ENCODE measurements at regions not wholly inside any gene's neighbourhood (a gene's known extent, or its start where the extent isn't known, plus 50 kb on each side); places are given as distances from the start of the nearest gene placed in this dataset.

DNA sequence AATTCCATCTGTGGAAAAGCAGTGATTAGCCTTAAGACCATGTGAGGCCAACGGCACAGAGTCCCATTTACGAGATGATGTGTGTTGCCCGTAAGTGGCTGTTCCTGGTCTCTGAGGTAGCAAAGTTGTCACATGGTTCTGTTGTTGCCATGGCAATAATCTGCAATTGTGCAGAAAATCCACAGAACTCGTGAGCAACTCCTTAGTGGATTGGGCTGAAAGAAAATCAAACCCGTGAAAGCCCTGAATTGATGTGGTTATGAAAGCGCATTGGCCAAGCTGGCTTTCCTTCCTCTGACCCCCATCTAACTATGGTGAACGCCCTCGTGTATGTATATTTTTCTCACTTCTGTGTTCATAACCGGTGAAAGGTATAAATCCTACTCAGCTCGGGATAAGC, 614.7 kb downstream of the EBF1 start:
- DNase-seq (ENCODE audit: low read depth) = no peak

DNA sequence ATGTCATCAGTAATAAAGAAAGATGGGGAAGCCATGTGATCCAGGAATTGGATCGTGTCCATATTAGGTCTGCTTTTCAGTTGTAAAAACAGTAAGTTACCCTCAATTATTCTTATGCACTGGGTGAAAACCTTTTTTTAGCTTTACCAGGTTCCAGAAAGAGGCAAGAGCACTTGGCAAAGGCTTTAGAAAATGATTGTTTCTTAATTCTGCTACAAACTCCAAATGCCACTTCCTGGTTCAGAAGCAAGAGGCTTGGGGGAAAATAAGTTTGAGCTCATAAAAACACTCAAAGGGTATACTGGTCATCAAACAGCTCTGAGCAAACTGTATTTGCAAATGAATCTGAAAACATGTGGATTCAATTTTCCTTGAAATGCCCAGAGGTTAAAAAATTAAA, 615.6 kb downstream of the EBF1 start:
- no peak for DNase-seq (ENCODE audit: low read depth)

DNA sequence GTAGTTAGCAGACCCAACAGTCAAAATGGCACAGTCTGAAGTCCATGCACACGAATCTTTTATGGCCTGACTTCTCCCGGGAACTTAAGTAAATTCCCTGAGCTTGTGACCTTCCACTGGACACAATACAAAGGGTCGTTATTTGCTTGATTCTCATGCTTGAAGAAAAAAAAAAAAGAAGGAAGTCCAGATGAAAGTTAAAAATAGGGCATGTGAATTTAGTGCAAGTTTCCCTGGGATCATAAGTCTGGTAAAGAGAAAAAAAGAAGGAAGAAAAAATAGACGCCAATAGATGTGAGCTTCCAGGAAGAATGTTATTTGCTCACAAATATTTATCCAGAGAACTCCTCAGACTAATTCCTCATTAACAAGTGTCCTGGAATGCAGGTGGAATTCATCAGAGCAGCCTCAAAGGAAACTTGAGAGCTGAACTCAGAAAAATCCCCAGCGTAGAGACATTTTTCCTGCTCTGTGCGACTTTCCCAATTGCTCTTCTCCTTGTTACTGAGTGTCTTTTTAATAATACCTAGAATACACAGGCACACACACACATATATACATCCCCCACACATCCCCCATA, 616.3 kb downstream of the EBF1 start:
- DNase-seq (ENCODE audit: low read depth) = no peak

DNA sequence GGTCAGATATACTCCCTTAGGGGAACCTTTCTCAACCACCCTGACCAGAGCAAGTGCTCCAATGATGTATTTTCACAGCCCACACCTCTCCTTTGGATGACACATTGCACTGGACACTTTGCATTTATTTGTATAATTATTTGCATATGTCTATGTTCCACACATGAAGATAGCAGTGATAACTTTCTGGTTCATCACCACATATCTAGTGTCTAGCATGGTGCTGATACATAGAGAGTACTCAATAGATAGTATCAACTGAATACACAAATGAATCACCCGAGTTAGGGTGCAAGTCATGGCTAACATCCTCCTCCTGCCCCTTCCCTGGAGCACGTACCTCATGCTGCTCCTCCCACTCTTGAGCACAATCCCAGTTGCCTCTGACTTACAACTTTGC, 617.6 kb downstream of the EBF1 start:
- no peak for DNase-seq (ENCODE audit: low read depth)

DNA sequence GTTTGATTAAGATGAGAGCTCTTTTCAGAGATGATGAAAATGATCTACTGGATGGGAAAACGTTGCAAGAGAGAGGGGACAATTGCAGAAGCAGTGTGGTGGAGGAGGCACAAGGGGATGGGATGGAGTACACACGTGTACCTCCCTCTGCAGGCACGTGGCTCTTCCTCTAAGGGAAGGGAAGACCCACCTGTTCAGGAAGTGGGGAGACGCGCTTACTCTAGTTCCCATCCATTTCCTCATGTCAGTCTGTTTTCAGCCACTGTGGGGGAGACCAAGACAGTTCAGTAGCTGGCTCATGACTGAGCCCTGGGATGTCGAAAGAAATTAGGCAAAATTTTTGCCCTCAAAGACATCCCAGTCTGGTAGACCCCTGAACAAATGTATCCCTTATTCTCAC, 619.2 kb upstream of the CLINT1 start:
- DNase-seq (ENCODE audit: low read depth) = no peak

DNA sequence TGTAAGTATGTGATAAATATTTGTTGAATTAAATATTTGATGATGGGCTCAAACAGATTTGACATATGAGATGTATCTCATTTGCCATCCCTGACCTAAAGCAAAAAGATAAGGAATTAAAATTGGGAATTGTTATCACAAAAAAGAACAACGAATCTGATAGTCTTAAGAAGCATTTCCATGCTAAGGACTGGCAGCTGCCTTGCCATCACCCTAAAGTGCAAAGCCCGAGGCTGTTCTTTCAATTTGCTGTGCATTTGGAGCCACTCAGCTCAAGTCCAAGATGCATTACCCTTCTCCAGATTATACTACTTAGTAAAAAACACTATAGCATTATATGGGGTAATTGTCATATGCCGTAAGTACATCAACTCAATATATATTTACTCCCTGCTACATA, 618.3 kb upstream of the CLINT1 start:
- DNase-seq (ENCODE audit: low read depth) = no peak

DNA sequence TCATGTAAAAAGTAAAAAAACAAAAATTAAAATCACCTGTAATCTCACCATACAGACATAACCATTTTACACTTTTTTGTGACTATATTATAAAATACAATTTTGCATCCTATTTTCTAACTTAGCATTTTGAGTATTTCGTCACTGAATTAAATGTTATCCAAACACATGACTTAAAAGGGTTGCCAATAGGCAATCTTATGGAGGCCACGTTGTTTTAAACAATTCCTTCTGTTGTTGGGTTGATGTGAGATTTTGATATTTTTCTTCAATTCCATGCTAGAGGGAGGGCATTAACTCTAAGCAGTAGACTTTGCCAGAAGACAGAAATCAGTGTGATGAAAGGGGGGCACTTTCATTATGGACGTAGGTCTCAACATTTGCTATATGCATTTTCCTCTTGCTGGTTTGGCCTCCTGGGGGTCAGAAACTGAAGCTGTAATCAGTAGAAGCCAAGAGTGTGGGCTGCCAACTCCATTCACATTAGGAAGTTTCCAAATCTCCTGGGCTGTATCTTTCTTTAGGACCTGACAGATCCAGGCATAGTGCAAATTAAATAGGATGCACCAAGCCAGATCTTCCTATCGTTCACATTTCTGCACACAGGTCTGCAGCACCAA, 614.2 kb upstream of the CLINT1 start:
- no peak for DNase-seq (ENCODE audit: low read depth)

DNA sequence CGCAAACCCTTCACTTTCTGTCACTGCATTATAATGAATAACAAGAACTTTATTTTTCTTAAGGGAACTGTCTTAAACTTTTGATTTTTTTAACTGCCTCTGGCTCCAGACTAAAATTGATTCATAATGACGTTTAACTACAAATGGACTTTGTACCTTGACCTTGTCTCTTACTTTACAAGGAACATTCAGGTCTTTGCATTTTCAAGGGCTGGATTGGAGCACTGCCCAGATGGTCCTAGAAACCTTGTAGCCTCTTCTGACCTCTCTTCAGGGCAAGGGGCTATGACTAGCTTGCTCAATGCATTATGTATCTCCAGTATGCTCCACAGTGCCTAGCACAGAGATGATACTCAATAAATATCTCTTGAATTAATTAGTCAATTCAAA, 612.6 kb upstream of the CLINT1 start:
- DNase-seq (ENCODE audit: low read depth) = no peak

DNA sequence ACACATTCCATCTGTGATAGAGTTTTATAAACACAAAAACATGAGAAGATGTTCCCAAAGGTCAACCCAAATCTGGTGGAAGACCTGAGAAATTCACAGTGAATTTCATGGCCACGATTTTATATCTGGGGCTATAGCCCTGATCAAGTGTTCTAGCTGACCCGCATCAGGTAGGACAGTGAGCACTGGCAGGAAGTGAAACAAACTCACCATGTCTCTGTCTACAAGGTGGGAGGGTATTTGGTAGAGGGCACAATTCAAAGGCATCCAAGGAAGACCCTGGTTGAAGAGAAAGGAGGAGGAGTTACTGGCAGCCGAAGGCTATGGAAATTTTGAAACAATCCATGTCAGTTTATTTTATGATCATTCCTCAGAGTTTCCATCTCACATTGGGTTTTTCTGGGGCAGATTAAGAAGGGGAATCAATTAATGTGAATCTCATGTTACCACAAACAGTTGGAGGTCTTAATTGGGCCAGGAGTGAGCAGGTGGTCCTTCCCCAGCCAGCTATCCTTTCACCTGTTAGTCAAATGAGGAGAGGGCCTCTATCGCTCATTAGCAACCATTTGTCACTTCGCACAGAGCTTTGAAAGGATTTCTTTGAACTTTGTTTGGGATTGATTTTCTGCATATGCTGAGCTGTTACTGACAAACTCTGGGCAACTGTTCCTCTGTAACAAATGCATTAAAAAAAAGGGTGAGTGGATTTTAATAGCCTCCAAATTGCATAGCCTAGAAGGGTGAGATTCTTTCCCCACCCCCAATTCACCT, 612.0 kb upstream of the CLINT1 start:
- DNase-seq (ENCODE audit: low read depth) = peak; percentile 13

DNA sequence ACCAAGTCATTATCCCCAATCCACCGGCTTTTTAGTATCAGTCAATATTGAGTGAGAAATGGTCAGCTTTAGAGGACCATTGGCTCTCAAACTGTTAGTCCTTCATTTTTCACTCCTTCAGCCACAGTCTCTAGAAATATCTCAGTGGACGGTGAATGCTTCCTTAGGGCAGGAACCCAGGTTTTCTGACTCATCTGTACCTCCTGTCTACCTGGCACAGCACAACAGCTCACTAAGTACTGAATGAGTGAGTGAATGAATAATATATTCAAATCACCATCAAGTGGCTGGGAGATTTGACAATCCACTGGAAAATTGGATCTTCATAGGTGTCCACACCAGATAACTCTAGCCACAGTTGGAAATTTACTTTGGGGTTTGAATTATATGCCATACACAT, 609.5 kb upstream of the CLINT1 start:
- no peak for DNase-seq (ENCODE audit: low read depth)

DNA sequence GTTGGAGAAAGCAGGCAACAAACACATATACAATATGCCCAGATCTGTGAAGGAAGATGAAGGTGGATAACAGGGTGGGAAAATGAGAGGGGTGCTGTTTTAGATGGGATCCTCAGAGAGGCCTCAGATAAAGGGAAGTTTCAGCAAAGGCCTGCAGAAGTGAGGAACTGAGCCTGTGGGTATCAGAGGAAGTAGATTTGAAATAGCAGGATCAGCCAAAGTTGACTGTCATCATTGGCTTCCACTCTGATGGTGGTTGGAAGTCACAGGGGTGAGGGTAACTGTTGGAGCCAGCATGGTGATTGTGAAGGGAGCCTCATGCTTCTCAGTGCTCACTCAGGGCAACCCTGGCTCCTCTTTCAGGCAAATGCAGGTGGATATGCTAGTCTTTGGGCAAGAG, 607.2 kb upstream of the CLINT1 start:
- DNase-seq (ENCODE audit: low read depth) = no peak

DNA sequence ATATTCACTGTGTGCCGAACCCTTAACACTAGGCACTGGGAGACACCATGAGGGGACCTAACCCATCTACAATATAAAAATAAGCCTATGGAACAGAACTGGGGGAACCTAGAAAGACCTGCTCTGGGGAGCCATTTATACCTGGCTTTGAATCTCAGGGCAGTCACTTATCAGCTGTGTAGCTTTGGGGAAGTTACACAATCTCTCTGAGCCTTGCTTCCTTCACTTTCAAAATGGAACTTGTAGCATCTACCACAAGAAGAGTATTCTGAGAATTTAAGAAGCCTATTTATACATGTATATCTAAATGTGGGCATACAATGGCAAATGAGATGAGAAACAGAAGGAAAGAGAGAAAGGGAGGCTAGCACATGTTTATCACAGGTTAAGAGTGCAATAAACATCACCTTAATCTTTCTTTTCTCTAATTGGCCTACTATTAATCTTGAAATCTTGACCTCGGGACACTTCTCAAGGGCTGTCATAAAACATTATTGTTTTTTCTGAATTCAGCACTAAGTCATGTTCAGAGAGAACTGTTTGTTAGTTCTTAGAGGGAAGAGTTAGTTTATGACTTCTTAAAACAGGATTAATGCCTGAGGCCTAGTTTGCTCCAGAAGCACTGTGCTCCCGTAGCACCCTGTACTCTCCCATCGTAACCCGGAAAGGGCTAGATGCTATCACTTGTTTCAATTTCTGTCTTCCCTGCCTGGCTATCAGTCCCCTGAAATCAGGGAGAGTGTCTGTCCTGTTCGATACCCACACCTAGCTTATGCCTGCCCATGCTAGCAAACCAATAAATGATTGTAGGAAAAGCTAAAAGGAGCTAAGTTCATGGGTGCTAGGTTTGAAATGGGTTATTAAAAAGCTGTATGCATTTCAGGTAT, 606.4 kb upstream of the CLINT1 start:
- no peak for DNase-seq (ENCODE audit: low read depth)

DNA sequence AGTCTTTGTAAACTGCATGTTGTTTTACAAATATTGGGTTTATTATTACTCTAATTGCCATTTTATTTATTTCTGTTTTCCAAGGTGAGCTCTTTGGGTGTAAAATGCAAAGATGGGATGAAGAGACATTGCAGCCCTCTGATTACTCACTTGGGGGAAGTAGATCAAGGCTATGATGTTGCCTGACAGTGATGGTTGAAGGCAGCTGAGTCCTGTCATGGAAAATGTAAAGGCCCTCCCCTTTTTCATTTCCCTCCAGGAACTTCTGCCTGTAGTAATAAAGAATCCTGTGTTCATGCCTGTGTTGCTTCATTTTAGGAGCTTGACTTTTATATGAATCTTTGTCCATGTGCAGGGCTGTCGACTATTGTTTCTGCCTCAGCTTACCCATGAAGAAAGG, 605.4 kb upstream of the CLINT1 start:
- peak; percentile 76 for DNase-seq (ENCODE audit: low read depth)

DNA sequence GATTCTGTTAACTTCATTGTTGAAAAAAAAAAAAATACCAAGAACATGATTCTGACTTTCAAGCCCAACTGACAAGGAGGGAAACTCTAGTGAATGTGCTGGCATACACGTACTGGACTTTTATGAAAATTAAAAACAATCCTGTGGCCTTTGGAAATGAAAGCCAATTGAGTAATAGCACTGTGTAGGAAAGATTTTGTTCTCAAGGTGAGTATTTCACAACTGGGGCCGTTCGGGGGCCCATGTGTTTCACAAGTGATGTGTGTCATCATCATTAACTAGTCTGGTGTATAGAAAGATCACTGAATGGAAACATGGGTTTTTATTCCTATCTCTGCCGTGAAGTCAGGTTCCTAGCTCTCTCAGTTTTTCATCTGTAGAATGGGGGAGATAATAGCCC, 605.0 kb upstream of the CLINT1 start:
- DNase-seq (ENCODE audit: low read depth) = no peak

DNA sequence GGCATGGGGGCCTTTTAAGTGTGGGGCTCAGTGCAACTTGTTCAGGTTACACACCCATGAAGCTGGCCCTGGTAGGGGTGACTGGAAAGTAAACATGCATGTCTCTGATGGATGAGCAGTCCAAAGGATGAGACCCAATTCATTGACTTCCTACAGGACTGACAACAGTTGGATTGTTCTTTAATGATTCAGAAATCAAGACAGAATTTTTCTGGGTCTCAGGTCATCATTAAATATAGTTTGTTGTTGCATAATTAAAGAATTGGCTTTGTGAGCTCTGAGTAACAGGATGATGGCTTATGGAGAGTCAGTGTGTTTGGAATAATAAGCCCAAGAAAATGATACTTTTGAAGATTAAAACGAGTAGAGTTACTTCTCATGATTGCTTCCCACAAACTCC, 604.2 kb upstream of the CLINT1 start:
- peak; percentile 11 for DNase-seq (ENCODE audit: low read depth)

DNA sequence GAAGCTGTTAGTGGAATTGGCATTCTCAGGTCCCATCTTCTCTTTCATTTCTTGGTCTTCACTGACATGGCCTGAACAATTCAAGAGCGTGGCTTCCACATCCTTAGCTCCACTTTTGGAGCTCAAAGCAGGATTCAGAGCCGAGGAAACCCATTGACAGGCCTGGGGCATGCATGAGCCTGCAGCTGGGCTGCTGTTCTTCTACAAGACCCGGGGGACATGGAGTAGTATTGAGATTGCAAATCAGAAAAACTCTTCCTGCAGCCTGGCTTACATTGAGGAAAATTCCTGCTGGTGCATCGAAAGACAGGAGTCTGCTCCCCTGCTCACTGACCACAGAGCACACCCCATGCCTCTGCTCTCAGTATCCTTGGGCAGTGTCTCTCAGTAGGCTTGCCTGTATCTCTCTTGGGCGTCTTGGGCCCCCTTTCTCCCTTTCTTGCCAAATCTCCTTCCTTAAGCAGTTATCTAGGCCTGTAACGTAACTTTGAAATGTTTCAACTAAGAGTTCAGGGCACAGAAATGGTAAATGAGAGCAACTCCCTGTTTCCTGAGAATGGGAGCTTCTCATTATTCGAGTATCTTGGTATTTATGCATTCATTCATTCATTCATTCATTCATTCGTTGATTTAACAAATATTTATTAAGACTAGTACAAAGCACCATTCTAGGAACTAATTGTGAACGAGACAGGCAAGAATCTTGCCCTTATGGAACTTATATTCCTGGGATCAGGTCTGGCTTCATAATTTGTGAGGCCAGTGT, 603.6 kb upstream of the CLINT1 start:
- DNase-seq (ENCODE audit: low read depth) = no peak

DNA sequence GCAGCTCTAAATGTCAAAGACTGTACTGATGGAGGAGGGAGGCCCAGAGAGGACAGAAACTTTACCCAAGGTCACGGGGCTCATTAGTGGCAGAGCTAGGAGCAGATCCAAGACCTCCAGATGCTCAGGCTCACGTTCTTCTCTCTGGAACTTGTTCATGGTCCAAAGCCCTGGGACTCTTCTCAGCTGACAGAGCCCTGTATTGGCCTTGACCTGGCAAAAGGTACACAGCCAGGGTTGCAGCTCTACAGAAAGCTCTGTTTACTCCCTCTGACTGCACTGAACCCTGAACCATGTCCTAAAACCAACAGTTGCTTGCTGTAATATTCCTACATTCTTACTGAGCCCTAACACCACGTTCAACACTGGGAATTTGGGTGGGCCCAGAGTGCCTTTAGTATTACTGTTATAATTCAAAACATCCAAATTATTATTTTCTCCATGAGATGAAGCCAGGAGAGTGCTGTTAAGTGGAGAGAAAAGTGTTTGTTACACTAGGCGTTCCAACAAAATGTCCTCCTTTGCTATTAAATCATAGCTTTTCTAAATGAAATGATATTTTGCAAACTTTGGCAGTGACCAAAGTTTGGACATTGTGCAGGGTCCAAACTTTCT, 602.4 kb upstream of the CLINT1 start:
- no peak for DNase-seq (ENCODE audit: low read depth)

DNA sequence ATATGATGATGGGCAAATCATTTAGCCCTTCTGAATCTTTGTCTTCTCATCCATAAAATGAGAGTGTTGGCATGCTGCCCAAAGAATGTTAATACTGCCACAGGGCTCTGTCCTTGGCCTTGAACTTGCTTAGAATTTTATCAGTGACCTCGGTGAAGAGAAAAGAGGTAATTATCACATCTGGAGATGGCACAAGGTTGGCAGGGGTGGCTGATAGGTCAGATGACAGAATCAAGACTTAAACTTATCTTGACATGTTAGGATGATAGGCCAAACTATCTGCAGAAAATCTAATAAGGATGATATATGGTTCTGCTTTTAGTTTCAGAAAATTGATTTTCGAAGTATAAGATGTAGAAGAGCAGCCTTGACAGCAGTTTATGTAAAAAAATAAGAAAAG, 599.1 kb upstream of the CLINT1 start:
- no peak for DNase-seq (ENCODE audit: low read depth)

DNA sequence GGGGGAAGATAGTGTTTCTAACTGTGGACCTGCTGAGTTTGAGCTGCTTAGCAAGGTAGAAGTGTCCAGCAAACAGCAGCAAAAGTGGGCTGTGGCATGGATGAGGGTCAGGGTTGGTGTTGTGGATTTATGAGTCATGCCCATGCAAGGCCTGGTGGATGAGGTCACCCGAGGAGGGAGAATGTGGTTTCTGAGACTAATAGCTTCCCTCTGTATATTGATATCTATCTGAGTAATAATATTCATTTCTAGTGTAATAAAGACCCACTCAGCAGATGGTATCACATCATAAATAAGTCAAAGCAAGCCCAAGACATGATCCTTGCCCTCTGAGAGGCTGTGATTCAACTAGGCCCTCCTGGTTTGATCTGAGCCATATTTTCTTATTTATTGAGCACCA, 597.8 kb upstream of the CLINT1 start:
- peak; percentile 91 for DNase-seq (ENCODE audit: low read depth)

DNA sequence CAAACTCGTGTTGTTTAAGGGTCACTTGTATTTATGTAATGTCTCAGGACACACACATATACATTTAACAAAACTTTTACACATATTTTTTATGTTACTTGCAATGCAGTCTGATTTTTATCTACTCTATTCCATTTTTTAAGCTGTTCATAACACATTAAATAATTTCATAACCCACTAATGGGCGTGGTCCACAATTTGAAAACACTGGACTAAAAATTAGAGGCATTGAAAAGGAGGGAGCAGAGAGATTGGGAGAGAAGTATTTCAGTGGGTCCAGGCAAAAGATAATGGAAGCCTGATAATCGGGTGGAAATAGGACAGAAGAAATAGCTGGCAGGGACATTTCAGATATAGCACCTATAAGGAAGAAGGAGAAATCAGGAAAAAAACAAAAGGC, 597.3 kb upstream of the CLINT1 start:
- no peak for DNase-seq (ENCODE audit: low read depth)

Measured in myocyte (in vitro differentiated cells).